ENCODE measurements at regions not wholly inside any gene's neighbourhood (a gene's known extent, or its start where the extent isn't known, plus 50 kb on each side); places are given as distances from the start of the nearest gene placed in this dataset.

- TF ChIP-seq SUZ12 (IDR thresholded peaks at IDR 0.05; ENCODE audit: low read length) (no peak), ZNF274 (IDR thresholded peaks at IDR 0.05; ENCODE audit: borderline replicate concordance, extremely low read depth, low read length) (no peak), SP1 (IDR thresholded peaks at IDR 0.05; ENCODE audit: low read depth, low read length) (no peak), PHF8 (conservative IDR thresholded peaks at IDR 0.05; ENCODE audit: low read depth, low read length) (no peak)
Observed at GRCh38 chr6:159110013-159110412, 59.2 kb upstream of the FNDC1 start.

Data from H1 (cell line).